SK-N-SH (cell line): ENCODE measurements at regions not wholly inside any gene's neighbourhood (a gene's known extent, or its start where the extent isn't known, plus 50 kb on each side); places are given as distances from the start of the nearest gene placed in this dataset.

Experiments used
- CTCF ChIA-PET: fragments of 300-600, 350-600 bp; formaldehyde crosslinking; extraction: SDS; loops from one replicate; lab custom pipeline; 2021; lab: Yijun Ruan, JAX
- POLR2A ChIA-PET: fragments of 350-600 bp; sonication (Branson Sonifier 250); formaldehyde crosslinking; extraction: SDS; loops from one replicate; lab custom pipeline; 2020; ENCODE audit warnings: antibody characterized with exemption, inconsistent platforms; lab: Yijun Ruan, JAX
- DNase-seq: peaks from one replicate; pipeline ENCODE4 v3.0.0; 2012
- H2AFZ ChIP-seq: fragments of 200-600 bp; sonication (generic); 2 replicates; pipeline ENCODE4 v1.8.1; 2016; ENCODE audit warnings: antibody characterized with exemption, mild to moderate bottlenecking, low read depth
- H3F3A ChIP-seq: fragments of 200-600 bp; sonication (generic); replicated peaks from 2 replicates; pipeline ENCODE3; 2016; ENCODE audit warnings: antibody characterized with exemption, mild to moderate bottlenecking; ENCODE audit not compliant: insufficient read depth
- H3K27ac ChIP-seq, 2 experiments: fragments of 200-500 bp in 1 of 2; fragments of 200-600 bp in 1 of 2; sonication (Bioruptor generic) in 1 of 2; sonication (generic), shearing (Covaris generic) in 1 of 2; 2 replicates each; pipeline versions ENCODE4 v1.5.1 to v1.6.1; 2014 to 2016; ENCODE audit warnings: low read depth in 2 of 2, inconsistent platforms in 1 of 2, low read length in 1 of 2, mild to moderate bottlenecking in 1 of 2, mixed read lengths in 1 of 2
- H3K27me3 ChIP-seq: fragments of 200-600 bp; sonication (generic), shearing (Covaris generic); 2 replicates; pipeline ENCODE4 v1.6.1; 2016; ENCODE audit warnings: mixed run types; ENCODE audit not compliant: insufficient read depth
- H3K36me3 ChIP-seq, 2 experiments: fragments of 200-500 bp in 1 of 2; fragments of 200-600 bp in 1 of 2; sonication (Bioruptor generic) in 1 of 2; sonication (generic) in 1 of 2; replicated peaks in 1 of 2; 2 replicates each; pipeline versions ENCODE3 to v1.5.1; 2014 to 2016; ENCODE audit warnings: low read length in 1 of 2, mild to moderate bottlenecking in 1 of 2; ENCODE audit not compliant: insufficient read depth in 2 of 2, control insufficient read depth in 1 of 2
- H3K4me1 ChIP-seq, 2 experiments: fragments of 200-500 bp in 1 of 2; fragments of 200-600 bp in 1 of 2; sonication (Bioruptor generic) in 1 of 2; sonication (generic), shearing (Covaris generic) in 1 of 2; 2 replicates each; pipeline versions ENCODE4 v1.5.1 to v1.6.1; 2014 to 2016; ENCODE audit warnings: low read depth in 1 of 2, low read length in 1 of 2, mixed run types in 1 of 2; ENCODE audit not compliant: insufficient read depth in 2 of 2, control insufficient read depth in 1 of 2
- H3K4me2 ChIP-seq: fragments of 200-600 bp; sonication (generic), shearing (Covaris generic); 2 replicates; pipeline ENCODE4 v1.6.1; 2017; ENCODE audit warnings: mixed run types
- H3K4me3 ChIP-seq, 2 experiments: fragments of 200-500 bp in 1 of 2; fragments of 200-600 bp in 1 of 2; sonication (Bioruptor generic) in 1 of 2; sonication (generic), shearing (Covaris generic) in 1 of 2; 2 replicates each; pipeline versions ENCODE4 v1.5.1 to v1.8.1; 2014 to 2016; ENCODE audit warnings: low read depth in 2 of 2, inconsistent platforms in 1 of 2, low read length in 1 of 2, mild to moderate bottlenecking in 1 of 2, mixed read lengths in 1 of 2, moderate library complexity in 1 of 2
- H3K79me2 ChIP-seq: fragments of 200-600 bp; sonication (generic); 2 replicates; pipeline ENCODE4 v1.8.1; 2017; ENCODE audit warnings: mild to moderate bottlenecking; ENCODE audit not compliant: insufficient read depth
- H3K9ac ChIP-seq: fragments of 200-600 bp; sonication (generic); 2 replicates; pipeline ENCODE4 v1.6.1; 2017; ENCODE audit warnings: mixed run types
- H3K9me2 ChIP-seq: fragments of 200-600 bp; sonication (generic); 2 replicates; pipeline ENCODE4 v1.6.1; 2017; ENCODE audit warnings: mixed run types
- H3K9me3 ChIP-seq: fragments of 200-600 bp; sonication (generic); 2 replicates; pipeline ENCODE4 v1.6.1; 2017; ENCODE audit warnings: mixed run types, mild to moderate bottlenecking, moderate library complexity
- H4K20me1 ChIP-seq: fragments of 200-600 bp; sonication (generic); 2 replicates; pipeline ENCODE4 v1.6.1; 2017; ENCODE audit warnings: mild to moderate bottlenecking, mixed run types; ENCODE audit not compliant: insufficient read depth
- ELF1 ChIP-seq: IDR thresholded peaks from 2 replicates; pipeline ENCODE4 v1.4.0; 2012
- EZH2phosphoT487 ChIP-seq: fragments of 200-600 bp; sonication (generic); IDR thresholded peaks from 2 replicates; pipeline ENCODE4 v1.6.1; 2017; ENCODE audit warnings: low read depth, mixed run types, mild to moderate bottlenecking, antibody characterized with exemption, moderate library complexity, borderline replicate concordance
- FOXJ3 ChIP-seq: sonication (generic); formaldehyde crosslinking; IDR thresholded peaks from 2 replicates; pipeline ENCODE4 v1.5.1; 2020; ENCODE audit warnings: mild to moderate bottlenecking, missing genetic modification reagents
- FOXM1 ChIP-seq: IDR thresholded peaks from 2 replicates; pipeline ENCODE4 v1.4.0; 2012; ENCODE audit warnings: low read depth, mild to moderate bottlenecking
- MEF2A ChIP-seq: IDR thresholded peaks from 2 replicates; pipeline ENCODE4 v1.4.0; 2012; ENCODE audit warnings: low read depth, borderline replicate concordance
- NRF1 ChIP-seq: IDR thresholded peaks from 2 replicates; pipeline ENCODE4 v1.6.1; 2012; ENCODE audit warnings: low read depth, mild to moderate bottlenecking, low read length
- RAD21 ChIP-seq: IDR thresholded peaks from 2 replicates; pipeline ENCODE4 v1.6.1; 2012; ENCODE audit warnings: mild to moderate bottlenecking, low read length
- SIN3A ChIP-seq: IDR thresholded peaks from 2 replicates; pipeline ENCODE4 v1.6.1; 2012; ENCODE audit warnings: low read depth, mild to moderate bottlenecking, low read length, moderate library complexity, borderline replicate concordance
- SMC3 ChIP-seq: IDR thresholded peaks from 2 replicates; pipeline ENCODE4 v1.6.1; 2012; ENCODE audit warnings: low read depth, low read length, improper control_type of control experiment
- TAF1 ChIP-seq: IDR thresholded peaks from 2 replicates; pipeline ENCODE4 v1.6.1; 2012; ENCODE audit warnings: low read depth, mild to moderate bottlenecking, low read length, moderate library complexity, borderline replicate concordance
- TEAD4 ChIP-seq: IDR thresholded peaks from 2 replicates; pipeline ENCODE4 v1.4.0; 2012; ENCODE audit warnings: mild to moderate bottlenecking, borderline replicate concordance; ENCODE audit not compliant: insufficient read depth
- WGBS: methylation state at CpG from one replicate; pipeline ENCODE4 v1.1.6; 2017; ENCODE audit warnings: low lambda C conversion rate; 5-methylcytosine and 5-hydroxymethylcytosine counted together
- TF ChIP-seq, protein P1 (sequence below): IDR thresholded peaks from 2 replicates; pipeline ENCODE4 v1.4.0; 2012; ENCODE audit warnings: low read depth
- TF ChIP-seq, protein P2 (sequence below): IDR thresholded peaks from 2 replicates; pipeline ENCODE4 v1.4.0; 2012; ENCODE audit warnings: low read depth, borderline replicate concordance
- TF ChIP-seq, protein P3 (sequence below): IDR thresholded peaks from 2 replicates; pipeline ENCODE4 v1.6.1; 2012; ENCODE audit warnings: mild to moderate bottlenecking, low read depth, low read length, moderate library complexity

DNA sequence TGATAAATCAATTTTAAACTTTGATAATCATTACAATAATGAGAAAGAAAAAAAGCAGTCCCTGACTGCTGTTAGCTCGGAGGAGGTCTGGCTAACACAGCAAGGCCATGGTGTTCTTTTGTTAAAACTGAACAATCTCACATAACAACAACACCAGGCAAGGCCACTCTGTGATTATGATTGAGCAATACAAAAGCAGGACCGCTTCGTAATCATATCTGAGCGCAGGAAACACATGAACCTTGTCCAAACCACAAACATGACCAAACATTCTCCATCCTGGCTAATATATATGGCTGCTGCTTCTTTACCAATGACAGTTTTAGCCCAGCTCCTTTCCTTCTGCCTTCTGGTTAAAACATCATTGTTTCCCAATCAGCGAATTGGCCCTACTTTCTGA, 76.8 kb upstream of the DDX53 start:
- WGBS: 31% methylated on average over 5 of the region's 5 CpGs
- H3K4me2 ChIP-seq: no peak overlapping the region
- no peaks in the 10 kb centered on the region for H3K79me2 ChIP-seq
- H2AFZ ChIP-seq: no peak overlapping the region
- H3K4me1 ChIP-seq: no peaks in the 10 kb centered on the region
- H3K4me3 ChIP-seq: no peak overlapping the region
- H3K9me3 ChIP-seq: no peaks in the 10 kb centered on the region
- H3K9me2 ChIP-seq: no peaks in the 10 kb centered on the region
- TF ChIP-seq RAD21 (no peak), SMC3 (no peak)
- TF ChIP-seq, all 33 proteins: peak for 0
- ChIA-PET POLR2A (no interaction called here), CTCF (no interaction called here)
- H3F3A ChIP-seq: no peaks in the 10 kb centered on the region
- no peak for DNase-seq
- no peaks in the 10 kb centered on the region for H3K27me3 ChIP-seq
- H3K9ac ChIP-seq: no peak overlapping the region
- no peaks in the 10 kb centered on the region for H3K36me3 ChIP-seq
- H4K20me1 ChIP-seq: no peaks in the 10 kb centered on the region
- no peak overlapping the region for H3K27ac ChIP-seq

DNA sequence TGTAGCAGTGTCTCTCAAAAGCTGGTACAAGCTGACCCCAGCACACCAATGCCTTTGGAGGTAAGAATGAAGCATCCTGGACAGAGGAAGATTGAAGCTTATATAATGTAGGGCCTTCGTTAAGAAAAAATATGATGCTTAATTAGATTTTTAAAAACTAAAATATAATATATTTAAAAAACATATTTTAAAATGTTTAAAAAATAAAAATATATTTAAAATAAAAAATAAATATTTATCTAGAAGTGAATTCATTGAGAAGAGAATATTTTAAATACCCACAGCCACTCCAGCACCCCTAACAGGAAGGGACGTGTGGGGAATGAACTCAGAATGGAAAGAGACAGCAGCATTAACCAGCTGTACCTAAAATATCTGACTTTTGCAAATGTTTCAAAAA, 65.1 kb upstream of the DDX53 start:
- H3K27ac ChIP-seq: no peak overlapping the region
- H3K27me3 ChIP-seq: 0 out of 2 replicates have a peak, but pooled peaks cover 8% of the 10 kb centered on the region
- no peak overlapping the region for H3K9ac ChIP-seq
- 21% methylated on average over 2 of the region's 2 CpGs for WGBS
- no peaks in the 10 kb centered on the region for H3F3A ChIP-seq
- TF ChIP-seq RAD21 (no peak), TEAD4 (no peak), SIN3A (no peak), NRF1 (no peak), MEF2A (no peak), SMC3 (no peak), FOXJ3 (CRISPR knock-in tag) (no peak), ELF1 (no peak), EZH2phosphoT487 (no peak), FOXM1 (no peak), TAF1 (no peak)
- TF ChIP-seq, protein P1, sequence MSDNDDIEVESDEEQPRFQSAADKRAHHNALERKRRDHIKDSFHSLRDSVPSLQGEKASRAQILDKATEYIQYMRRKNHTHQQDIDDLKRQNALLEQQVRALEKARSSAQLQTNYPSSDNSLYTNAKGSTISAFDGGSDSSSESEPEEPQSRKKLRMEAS: no peak
- TF ChIP-seq, protein P2, sequence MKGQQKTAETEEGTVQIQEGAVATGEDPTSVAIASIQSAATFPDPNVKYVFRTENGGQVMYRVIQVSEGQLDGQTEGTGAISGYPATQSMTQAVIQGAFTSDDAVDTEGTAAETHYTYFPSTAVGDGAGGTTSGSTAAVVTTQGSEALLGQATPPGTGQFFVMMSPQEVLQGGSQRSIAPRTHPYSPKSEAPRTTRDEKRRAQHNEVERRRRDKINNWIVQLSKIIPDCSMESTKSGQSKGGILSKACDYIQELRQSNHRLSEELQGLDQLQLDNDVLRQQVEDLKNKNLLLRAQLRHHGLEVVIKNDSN: no peak
- TF ChIP-seq, protein P3, sequence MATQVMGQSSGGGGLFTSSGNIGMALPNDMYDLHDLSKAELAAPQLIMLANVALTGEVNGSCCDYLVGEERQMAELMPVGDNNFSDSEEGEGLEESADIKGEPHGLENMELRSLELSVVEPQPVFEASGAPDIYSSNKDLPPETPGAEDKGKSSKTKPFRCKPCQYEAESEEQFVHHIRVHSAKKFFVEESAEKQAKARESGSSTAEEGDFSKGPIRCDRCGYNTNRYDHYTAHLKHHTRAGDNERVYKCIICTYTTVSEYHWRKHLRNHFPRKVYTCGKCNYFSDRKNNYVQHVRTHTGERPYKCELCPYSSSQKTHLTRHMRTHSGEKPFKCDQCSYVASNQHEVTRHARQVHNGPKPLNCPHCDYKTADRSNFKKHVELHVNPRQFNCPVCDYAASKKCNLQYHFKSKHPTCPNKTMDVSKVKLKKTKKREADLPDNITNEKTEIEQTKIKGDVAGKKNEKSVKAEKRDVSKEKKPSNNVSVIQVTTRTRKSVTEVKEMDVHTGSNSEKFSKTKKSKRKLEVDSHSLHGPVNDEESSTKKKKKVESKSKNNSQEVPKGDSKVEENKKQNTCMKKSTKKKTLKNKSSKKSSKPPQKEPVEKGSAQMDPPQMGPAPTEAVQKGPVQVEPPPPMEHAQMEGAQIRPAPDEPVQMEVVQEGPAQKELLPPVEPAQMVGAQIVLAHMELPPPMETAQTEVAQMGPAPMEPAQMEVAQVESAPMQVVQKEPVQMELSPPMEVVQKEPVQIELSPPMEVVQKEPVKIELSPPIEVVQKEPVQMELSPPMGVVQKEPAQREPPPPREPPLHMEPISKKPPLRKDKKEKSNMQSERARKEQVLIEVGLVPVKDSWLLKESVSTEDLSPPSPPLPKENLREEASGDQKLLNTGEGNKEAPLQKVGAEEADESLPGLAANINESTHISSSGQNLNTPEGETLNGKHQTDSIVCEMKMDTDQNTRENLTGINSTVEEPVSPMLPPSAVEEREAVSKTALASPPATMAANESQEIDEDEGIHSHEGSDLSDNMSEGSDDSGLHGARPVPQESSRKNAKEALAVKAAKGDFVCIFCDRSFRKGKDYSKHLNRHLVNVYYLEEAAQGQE: no peak
- ChIA-PET POLR2A (no interaction called here), CTCF (no interaction called here)
- no peaks in the 10 kb centered on the region for H3K36me3 ChIP-seq
- DNase-seq: no peak
- no peaks in the 10 kb centered on the region for H3K79me2 ChIP-seq
- no peak overlapping the region for H3K4me2 ChIP-seq
- no peak overlapping the region for H2AFZ ChIP-seq
- no peaks in the 10 kb centered on the region for H3K9me3 ChIP-seq
- H4K20me1 ChIP-seq: no peaks in the 10 kb centered on the region
- H3K9me2 ChIP-seq: no peaks in the 10 kb centered on the region
- H3K4me1 ChIP-seq: no peaks in the 10 kb centered on the region
- H3K4me3 ChIP-seq: no peak overlapping the region
